DOHH2 (cell line): ENCODE measurements at regions not wholly inside any gene's neighbourhood (a gene's known extent, or its start where the extent isn't known, plus 50 kb on each side); places are given as distances from the start of the nearest gene placed in this dataset.

ENCODE experiments used
- CTCF ChIP-seq: fragments of 200-600 bp; sonication (generic); IDR thresholded peaks from one replicate; pipeline ENCODE4 v1.5.1; 2014; ENCODE audit warnings: antibody characterized with exemption, mild to moderate bottlenecking, low read depth, low read length; ENCODE audit not compliant: poor library complexity, severe bottlenecking
- EZH2phosphoT487 ChIP-seq: fragments of 200-600 bp; sonication (generic); IDR thresholded peaks from 2 replicates; pipeline ENCODE4 v1.6.1; 2017; ENCODE audit warnings: borderline replicate concordance, mild to moderate bottlenecking, antibody characterized with exemption, low read length, moderate library complexity, mixed read lengths

- no peak for TF ChIP-seq EZH2phosphoT487
- TF ChIP-seq CTCF, result no peak
Measured at GRCh38 chr6:148192310-148192709, 150.3 kb upstream of the SASH1 start.
